Naive thymus-derived CD4-positive, alpha-beta T cell (primary cell): ENCODE measurements at regions not wholly inside any gene's neighbourhood (a gene's known extent, or its start where the extent isn't known, plus 50 kb on each side); places are given as distances from the start of the nearest gene placed in this dataset.

ENCODE experiments used
- ATAC-seq: fragments of 150-1000 bp; cut with Tn5 transposase; 2 replicates; pipeline ENCODE4 v1.10.0; 2021; ENCODE audit warnings: mild to moderate bottlenecking, moderate library complexity
- CTCF ChIA-PET: fragments of 350-600 bp; sonication (Branson Sonifier 250); formaldehyde crosslinking; loops from one replicate; lab custom pipeline; 2021; ENCODE audit warnings: antibody characterized with exemption; lab: Charles Lee
- POLR2A ChIA-PET: fragments of 350-600 bp; sonication (Branson Sonifier 250); formaldehyde crosslinking; loops from one replicate; lab custom pipeline; 2021; ENCODE audit warnings: antibody characterized with exemption, inconsistent platforms; lab: Charles Lee
- DNase-seq, 9 donors: peaks; one replicate each; pipeline versions ENCODE4 v3.0.0 to v3.0.0-alpha.2; 2020 to 2022; ENCODE audit warnings: mixed read lengths in 1 of 9
- H3K27ac ChIP-seq: one replicate; pipeline ENCODE4 v1.7.0; 2013; ENCODE audit warnings: mild to moderate bottlenecking, low read depth, low read length, moderate library complexity
- H3K27me3 ChIP-seq, 2 donors: one replicate each; pipeline ENCODE4 v1.7.0; 2013; ENCODE audit warnings: low read length in 2 of 2, mild to moderate bottlenecking in 2 of 2, moderate library complexity in 2 of 2; ENCODE audit not compliant: control insufficient read depth in 2 of 2, insufficient read depth in 2 of 2
- H3K36me3 ChIP-seq, 3 experiments: 1 replicate in 2 of 3; 2 replicates in 1 of 3; pipeline ENCODE4 v1.7.0; 2013; ENCODE audit warnings: low read length in 3 of 3, mild to moderate bottlenecking in 3 of 3, moderate library complexity in 1 of 3; ENCODE audit not compliant: insufficient read depth in 3 of 3, control insufficient read depth in 2 of 3
- H3K4me1 ChIP-seq, 2 donors: one replicate each; pipeline ENCODE4 v1.7.0; 2013; ENCODE audit warnings: low read length in 2 of 2, mild to moderate bottlenecking in 2 of 2, moderate library complexity in 1 of 2; ENCODE audit not compliant: control insufficient read depth in 2 of 2, insufficient read depth in 2 of 2
- H3K4me3 ChIP-seq: 2 replicates; pipeline ENCODE4 v1.7.0; 2013; ENCODE audit warnings: mild to moderate bottlenecking, low read length
- H3K9me3 ChIP-seq, 3 experiments: 1 replicate in 2 of 3; 2 replicates in 1 of 3; pipeline ENCODE4 v1.7.0; 2013; ENCODE audit warnings: low read length in 3 of 3; ENCODE audit not compliant: control insufficient read depth in 2 of 3
- H3K27ac Mint-ChIP-seq, 9 donors: one replicate each; pipeline ENCODE4 v1.8.0; 2020 to 2022; ENCODE audit warnings: mixed read lengths in 9 of 9, mild to moderate bottlenecking in 8 of 9, moderate library complexity in 5 of 9, inconsistent platforms in 2 of 9
- H3K27me3 Mint-ChIP-seq, 5 donors: one replicate each; pipeline ENCODE4 v1.8.0; 2021 to 2022; ENCODE audit warnings: mixed read lengths in 5 of 5, mild to moderate bottlenecking in 1 of 5
- H3K36me3 Mint-ChIP-seq, 5 donors: one replicate each; pipeline ENCODE4 v1.8.0; 2020 to 2022; ENCODE audit warnings: mixed read lengths in 5 of 5, mild to moderate bottlenecking in 3 of 5, inconsistent platforms in 1 of 5
- H3K4me1 Mint-ChIP-seq, 7 donors: one replicate each; pipeline ENCODE4 v1.8.0; 2020 to 2022; ENCODE audit warnings: mixed read lengths in 7 of 7, mild to moderate bottlenecking in 3 of 7, inconsistent platforms in 1 of 7
- H3K4me3 Mint-ChIP-seq, 10 donors: one replicate each; pipeline ENCODE4 v1.8.0; 2020 to 2022; ENCODE audit warnings: mild to moderate bottlenecking in 10 of 10, mixed read lengths in 10 of 10, moderate library complexity in 6 of 10, inconsistent platforms in 2 of 10
- H3K9me3 Mint-ChIP-seq, 11 donors: one replicate each; pipeline ENCODE4 v1.8.0; 2020 to 2022; ENCODE audit warnings: mixed read lengths in 11 of 11, mild to moderate bottlenecking in 4 of 11, inconsistent platforms in 1 of 11, moderate library complexity in 1 of 11
- intact Hi-C, 2 donors: fragments of 100-400 bp; cut with micrococcal nuclease; formaldehyde crosslinking; loops; one replicate each; pipeline ENCODE4 v1.15.1; 2023

DNA sequence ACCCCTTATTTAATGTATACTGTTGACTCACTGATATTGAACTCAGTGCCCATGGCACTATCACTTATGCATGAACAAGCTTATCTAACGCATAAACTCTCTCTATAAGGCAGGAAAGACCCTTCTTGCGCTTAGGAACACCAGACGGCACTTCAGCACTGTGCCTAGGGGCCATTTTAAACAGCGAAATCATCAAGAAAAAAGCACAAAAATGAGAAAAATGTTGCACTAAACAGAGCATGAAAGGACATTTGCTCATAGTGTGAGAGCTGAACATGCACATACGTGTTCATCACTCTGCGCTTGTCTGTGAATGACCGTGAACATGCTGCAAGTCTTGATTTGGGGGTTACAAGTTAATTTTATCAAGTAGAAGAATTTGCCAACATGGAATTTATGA is 109.6 kb downstream of the WDR11 start:
- Histone ChIP-seq H3K4me3 (no peak overlapping the region), H3K36me3 (no peaks in the 10 kb centered on the region), H3K9me3 (no peaks in the 10 kb centered on the region), H3K4me1 (no peaks in the 10 kb centered on the region), H3K27ac (no peak overlapping the region), H3K27me3 (no peaks in the 10 kb centered on the region)
- DNase-seq, result no peak
- intact Hi-C loops, result no loop called here
- ATAC-seq, result no peak
- Mint-ChIP-seq H3K4me1 (no peaks in the 10 kb centered on the region), H3K36me3 (no peaks in the 10 kb centered on the region), H3K27me3 (peaks cover 0 to 19% (median 11%) of the 10 kb centered on the region in 5 donors), H3K9me3 (peaks cover 0 to 5% (median 0%) of the 10 kb centered on the region in 11 donors), H3K27ac (no peak overlapping the region), H3K4me3 (no peak overlapping the region)
- POLR2A ChIA-PET, result no interaction called here
- CTCF ChIA-PET, result no interaction called here

GRCh38 chr10:120961795-120962755 is 110.9 kb downstream of the WDR11 start:
- intact Hi-C loops, result no loop called here
- POLR2A ChIA-PET, result no interaction called here
- H3K36me3 Mint-ChIP-seq, result no peaks in the 10 kb centered on the region
- no peaks in the 10 kb centered on the region for H3K9me3 ChIP-seq
- H3K27ac ChIP-seq, result no peak overlapping the region
- H3K4me3 ChIP-seq, result no peak overlapping the region
- no peaks in the 10 kb centered on the region for H3K4me1 Mint-ChIP-seq
- no peak for DNase-seq
- H3K27ac Mint-ChIP-seq, result no peak overlapping the region
- H3K4me1 ChIP-seq, result no peaks in the 10 kb centered on the region
- H3K27me3 ChIP-seq, result no peaks in the 10 kb centered on the region
- H3K27me3 Mint-ChIP-seq, result peaks cover 0 to 18% (median 7%) of the 10 kb centered on the region in 5 donors
- no peak overlapping the region for H3K4me3 Mint-ChIP-seq
- no peaks in the 10 kb centered on the region for H3K36me3 ChIP-seq
- H3K9me3 Mint-ChIP-seq, result peaks cover 0 to 4% (median 0%) of the 10 kb centered on the region in 11 donors
- CTCF ChIA-PET, result no interaction called here
- no peak for ATAC-seq

DNA sequence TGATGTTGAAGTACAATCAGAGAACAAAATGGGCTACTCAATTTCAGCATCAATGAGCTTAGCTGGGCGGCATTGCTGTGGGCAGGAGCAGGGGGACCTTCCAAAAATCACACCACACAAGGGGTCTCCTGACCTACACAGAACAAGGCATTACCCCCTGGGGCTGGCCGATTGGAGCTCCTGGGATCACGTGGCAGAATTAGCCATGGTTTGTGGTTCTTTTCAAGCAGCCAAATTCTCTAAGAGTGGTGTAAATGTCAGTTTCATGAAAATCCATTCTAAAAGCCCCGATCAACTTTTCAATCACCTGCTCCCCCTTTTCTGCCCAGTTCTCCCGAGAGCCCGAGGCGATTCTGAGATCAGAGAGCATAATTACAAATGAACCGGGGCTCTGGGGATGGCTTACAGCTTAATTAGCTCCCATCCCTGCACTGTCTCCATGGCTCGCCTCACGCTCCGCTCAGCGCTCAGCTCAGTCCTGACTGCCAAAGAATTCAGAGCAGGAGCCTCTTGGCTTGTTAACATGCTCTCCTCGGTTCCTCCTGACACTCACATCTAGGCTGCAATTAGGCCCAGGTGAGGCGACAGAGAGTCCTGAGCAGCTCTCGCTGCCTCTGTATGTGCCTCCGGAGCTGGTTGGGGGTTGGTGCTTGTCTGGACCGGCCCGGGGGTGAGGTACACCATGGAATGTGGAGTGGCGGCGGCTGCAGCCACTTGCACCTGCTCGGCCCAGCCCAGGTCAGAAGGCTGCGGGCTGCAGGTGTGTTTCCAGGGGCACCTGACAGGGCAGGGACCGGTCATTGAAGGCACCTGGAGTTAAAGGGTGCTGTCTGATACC is 111.8 kb downstream of the WDR11 start:
- H3K9me3 Mint-ChIP-seq, result no peaks in the 10 kb centered on the region
- H3K4me3 Mint-ChIP-seq, result no peak overlapping the region
- POLR2A ChIA-PET, result no interaction called here
- H3K27me3 ChIP-seq, result no peaks in the 10 kb centered on the region
- H3K27me3 Mint-ChIP-seq, result peaks cover 0 to 18% (median 8%) of the 10 kb centered on the region in 5 donors
- intact Hi-C loops, result no loop called here
- no peak overlapping the region for H3K4me3 ChIP-seq
- no peak overlapping the region for H3K27ac Mint-ChIP-seq
- H3K9me3 ChIP-seq, result no peaks in the 10 kb centered on the region
- DNase-seq (no peak), ATAC-seq (no peak)
- CTCF ChIA-PET, result no interaction called here
- no peaks in the 10 kb centered on the region for H3K4me1 Mint-ChIP-seq
- H3K36me3 ChIP-seq, result no peaks in the 10 kb centered on the region
- no peaks in the 10 kb centered on the region for H3K4me1 ChIP-seq
- no peaks in the 10 kb centered on the region for H3K36me3 Mint-ChIP-seq
- no peak overlapping the region for H3K27ac ChIP-seq

DNA sequence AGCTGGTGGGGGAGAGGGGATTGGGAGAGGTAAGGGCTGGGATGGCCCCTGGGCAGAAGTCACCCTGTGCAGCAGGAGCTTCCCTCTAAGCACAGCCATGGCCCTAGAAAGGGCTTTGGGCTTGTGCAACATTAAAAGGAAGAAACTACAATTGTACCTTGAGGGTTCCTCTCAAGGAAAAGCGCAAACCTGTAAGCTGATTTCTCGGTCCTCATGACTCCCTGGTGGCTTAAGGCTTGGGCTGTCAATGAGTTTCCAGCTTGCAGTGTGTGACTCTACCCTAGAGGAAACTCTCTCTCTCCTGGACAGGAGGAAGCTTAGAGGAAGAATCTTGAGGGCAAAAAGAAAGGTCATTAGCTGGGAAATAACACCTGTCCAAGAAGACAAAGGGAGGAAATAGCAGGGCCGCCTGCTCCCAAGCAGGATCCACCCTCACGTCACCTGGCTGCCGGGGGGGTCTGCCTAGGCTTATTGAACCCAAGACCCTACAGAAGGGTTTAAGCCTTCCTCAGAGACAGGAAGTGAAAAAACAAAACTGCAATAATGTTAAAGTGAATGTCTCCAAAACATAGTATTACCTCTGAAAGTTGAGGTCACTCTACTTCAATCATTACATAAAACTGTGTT is 112.5 kb downstream of the WDR11 start:
- POLR2A ChIA-PET, result no interaction called here
- H3K4me3 ChIP-seq, result no peak overlapping the region
- no peaks in the 10 kb centered on the region for H3K27me3 ChIP-seq
- Mint-ChIP-seq H3K4me3 (no peak overlapping the region), H3K4me1 (no peaks in the 10 kb centered on the region), H3K36me3 (no peaks in the 10 kb centered on the region), H3K27ac (no peak overlapping the region), H3K9me3 (peaks cover 0 to 1% (median 0%) of the 10 kb centered on the region in 11 donors), H3K27me3 (peaks cover 0 to 19% (median 13%) of the 10 kb centered on the region in 5 donors)
- DNase-seq, result no peak
- no peak for ATAC-seq
- no peaks in the 10 kb centered on the region for H3K4me1 ChIP-seq
- no peak overlapping the region for H3K27ac ChIP-seq
- intact Hi-C loops, result no loop called here
- H3K9me3 ChIP-seq, result no peaks in the 10 kb centered on the region
- no peaks in the 10 kb centered on the region for H3K36me3 ChIP-seq
- CTCF ChIA-PET, result no interaction called here

- no peak for ATAC-seq
- Histone ChIP-seq H3K27ac (no peak overlapping the region), H3K4me3 (no peak overlapping the region), H3K4me1 (no peaks in the 10 kb centered on the region), H3K27me3 (no peaks in the 10 kb centered on the region), H3K36me3 (no peaks in the 10 kb centered on the region), H3K9me3 (no peaks in the 10 kb centered on the region)
- peaks cover 0 to 9% (median 0%) of the 10 kb centered on the region in 11 donors for H3K9me3 Mint-ChIP-seq
- peaks cover 0 to 28% (median 20%) of the 10 kb centered on the region in 5 donors for H3K27me3 Mint-ChIP-seq
- peaks cover 0 to 2% (median 0%) of the 10 kb centered on the region in 7 donors for H3K4me1 Mint-ChIP-seq
- no peaks in the 10 kb centered on the region for H3K36me3 Mint-ChIP-seq
- POLR2A ChIA-PET, result no interaction called here
- no peak overlapping the region for H3K4me3 Mint-ChIP-seq
- no peak overlapping the region for H3K27ac Mint-ChIP-seq
- no peak for DNase-seq
- CTCF ChIA-PET, result no interaction called here
- intact Hi-C loops, result no loop called here
These were observed 115.5 kb downstream of the WDR11 start for GRCh38 chr10:120966657-120967045.

GRCh38 chr10:120969219-120969645 is 118.1 kb downstream of the WDR11 start:
- ATAC-seq (no peak), DNase-seq (no peak)
- Histone ChIP-seq H3K27ac (no peak overlapping the region), H3K36me3 (no peaks in the 10 kb centered on the region), H3K4me1 (no peaks in the 10 kb centered on the region), H3K4me3 (no peak overlapping the region), H3K9me3 (no peaks in the 10 kb centered on the region), H3K27me3 (no peaks in the 10 kb centered on the region)
- Mint-ChIP-seq H3K4me1 (peaks cover 0 to 2% (median 0%) of the 10 kb centered on the region in 7 donors), H3K9me3 (peaks cover 0 to 14% (median 2%) of the 10 kb centered on the region in 11 donors), H3K27ac (no peak overlapping the region), H3K4me3 (no peak overlapping the region), H3K27me3 (peaks cover 0 to 39% (median 29%) of the 10 kb centered on the region in 5 donors), H3K36me3 (no peaks in the 10 kb centered on the region)
- intact Hi-C loops, result no loop called here
- ChIA-PET CTCF (no interaction called here), POLR2A (no interaction called here)
